ENCODE measurements at regions not wholly inside any gene's neighbourhood (a gene's known extent, or its start where the extent isn't known, plus 50 kb on each side); places are given as distances from the start of the nearest gene placed in this dataset.

DNA sequence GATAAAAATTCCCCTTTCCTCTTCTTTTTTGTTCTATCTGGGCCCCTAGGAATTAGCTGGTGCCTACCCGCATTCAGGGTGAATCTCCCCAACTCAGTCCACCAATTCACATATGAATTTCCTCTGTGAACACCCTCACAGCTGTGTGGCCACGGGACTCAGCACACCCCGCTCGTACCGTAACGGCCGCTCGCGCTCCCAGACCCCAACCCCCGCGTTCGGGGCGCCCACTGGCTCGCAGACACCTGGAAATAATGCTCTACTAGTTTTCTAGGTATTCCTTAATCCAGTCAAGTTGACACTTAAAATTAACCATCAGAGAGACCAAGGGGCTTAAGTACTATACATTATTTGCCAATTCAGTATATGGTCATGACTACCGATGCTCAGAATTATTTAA lies 1702.1 kb upstream of the PCDH20 start:
- Histone ChIP-seq H3K9ac (ENCODE audit: insufficient read length, low read depth) (no peak overlapping the region), H3K36me3 (ENCODE audit: insufficient read depth, insufficient read length, low read length) (no peaks in the 10 kb centered on the region), H3K27me3 (ENCODE audit: insufficient read depth, insufficient read length) (no peaks in the 10 kb centered on the region), H3K4me1 (ENCODE audit: insufficient read depth, insufficient read length) (no peaks in the 10 kb centered on the region), H3K4me3 (ENCODE audit: insufficient read length, low read depth) (no peak overlapping the region), H3K9me3 (ENCODE audit: insufficient read depth, low read length) (no peaks in the 10 kb centered on the region)
- no peak for DNase-seq (ENCODE audit: low read depth, low spot score)
- TF ChIP-seq SUZ12 (IDR thresholded peaks at IDR 0.05; ENCODE audit: extremely low read depth, insufficient read depth, insufficient read length) (no peak), ZNF274 (IDR thresholded peaks at IDR 0.05; ENCODE audit: low read depth, low read length) (no peak), YY1 (IDR thresholded peaks at IDR 0.05; ENCODE audit: insufficient read depth, insufficient read length) (no peak)

GRCh38 chr13:63112799-63113395 lies 1697.2 kb upstream of the PCDH20 start:
- Histone ChIP-seq H3K4me1 (ENCODE audit: insufficient read depth, insufficient read length) (no peaks in the 10 kb centered on the region), H3K9me3 (ENCODE audit: insufficient read depth, low read length) (no peaks in the 10 kb centered on the region), H3K9ac (ENCODE audit: insufficient read length, low read depth) (no peak overlapping the region), H3K27me3 (ENCODE audit: insufficient read depth, insufficient read length) (no peaks in the 10 kb centered on the region), H3K4me3 (ENCODE audit: insufficient read length, low read depth) (no peak overlapping the region), H3K36me3 (ENCODE audit: insufficient read depth, insufficient read length, low read length) (no peaks in the 10 kb centered on the region)
- TF ChIP-seq SUZ12 (IDR thresholded peaks at IDR 0.05; ENCODE audit: extremely low read depth, insufficient read depth, insufficient read length): no peak
- no peak for TF ChIP-seq ZNF274 (IDR thresholded peaks at IDR 0.05; ENCODE audit: low read depth, low read length)
- no peak for DNase-seq (ENCODE audit: low read depth, low spot score)

GRCh38 chr13:63110466-63110865 lies 1694.8 kb upstream of the PCDH20 start:
- Histone ChIP-seq H3K4me1 (ENCODE audit: insufficient read depth, insufficient read length) (no peaks in the 10 kb centered on the region), H3K9ac (ENCODE audit: insufficient read length, low read depth) (no peak overlapping the region), H3K27me3 (ENCODE audit: insufficient read depth, insufficient read length) (no peaks in the 10 kb centered on the region), H3K36me3 (ENCODE audit: insufficient read depth, insufficient read length, low read length) (no peaks in the 10 kb centered on the region), H3K4me3 (ENCODE audit: insufficient read length, low read depth) (no peak overlapping the region), H3K9me3 (ENCODE audit: insufficient read depth, low read length) (no peaks in the 10 kb centered on the region)
- TF ChIP-seq ZNF274 (IDR thresholded peaks at IDR 0.05; ENCODE audit: low read depth, low read length) (no peak), SUZ12 (IDR thresholded peaks at IDR 0.05; ENCODE audit: extremely low read depth, insufficient read depth, insufficient read length) (no peak), YY1 (IDR thresholded peaks at IDR 0.05; ENCODE audit: insufficient read depth, insufficient read length) (no peak)
- no peak for DNase-seq (ENCODE audit: low read depth, low spot score)

GRCh38 chr13:63107179-63107943 lies 1691.7 kb upstream of the PCDH20 start:
- Histone ChIP-seq H3K36me3 (ENCODE audit: insufficient read depth, insufficient read length, low read length) (no peaks in the 10 kb centered on the region), H3K9ac (ENCODE audit: insufficient read length, low read depth) (no peak overlapping the region), H3K4me3 (ENCODE audit: insufficient read length, low read depth) (no peak overlapping the region), H3K4me1 (ENCODE audit: insufficient read depth, insufficient read length) (no peaks in the 10 kb centered on the region), H3K9me3 (ENCODE audit: insufficient read depth, low read length) (no peaks in the 10 kb centered on the region), H3K27me3 (ENCODE audit: insufficient read depth, insufficient read length) (no peaks in the 10 kb centered on the region)
- DNase-seq (ENCODE audit: low read depth, low spot score): no peak
- TF ChIP-seq YY1 (IDR thresholded peaks at IDR 0.05; ENCODE audit: insufficient read depth, insufficient read length) (no peak), ZNF274 (IDR thresholded peaks at IDR 0.05; ENCODE audit: low read depth, low read length) (no peak), SUZ12 (IDR thresholded peaks at IDR 0.05; ENCODE audit: extremely low read depth, insufficient read depth, insufficient read length) (no peak)

DNA sequence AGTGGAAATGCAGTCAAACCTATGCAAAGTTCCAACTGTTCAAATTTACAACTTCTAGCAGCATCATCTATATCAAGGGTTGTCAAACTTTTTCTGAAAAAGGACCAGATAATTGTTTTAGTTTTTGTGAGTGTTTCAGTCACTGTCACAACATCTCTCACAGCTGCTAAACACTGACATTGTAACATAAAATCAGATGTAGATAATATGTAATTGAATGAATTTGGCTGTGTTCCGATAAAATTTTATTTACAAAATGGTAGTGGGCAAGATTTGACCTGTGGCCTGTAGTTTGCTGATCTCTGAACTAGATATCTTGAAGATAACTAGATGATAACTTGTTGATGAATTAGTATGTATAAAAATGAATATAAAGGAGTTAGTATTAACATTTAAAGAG lies 1679.1 kb upstream of the PCDH20 start:
- H3K36me3 ChIP-seq (ENCODE audit: insufficient read depth, insufficient read length, low read length): no peaks in the 10 kb centered on the region
- DNase-seq (ENCODE audit: low read depth, low spot score): no peak
- H3K27me3 ChIP-seq (ENCODE audit: insufficient read depth, insufficient read length): no peaks in the 10 kb centered on the region
- no peak overlapping the region for H3K4me3 ChIP-seq (ENCODE audit: insufficient read length, low read depth)
- no peaks in the 10 kb centered on the region for H3K9me3 ChIP-seq (ENCODE audit: insufficient read depth, low read length)
- TF ChIP-seq ZNF274 (IDR thresholded peaks at IDR 0.05; ENCODE audit: low read depth, low read length): no peak
- no peak for TF ChIP-seq SUZ12 (IDR thresholded peaks at IDR 0.05; ENCODE audit: extremely low read depth, insufficient read depth, insufficient read length)
- no peak for TF ChIP-seq YY1 (IDR thresholded peaks at IDR 0.05; ENCODE audit: insufficient read depth, insufficient read length)
- H3K9ac ChIP-seq (ENCODE audit: insufficient read length, low read depth): no peak overlapping the region
- H3K4me1 ChIP-seq (ENCODE audit: insufficient read depth, insufficient read length): no peaks in the 10 kb centered on the region

- Histone ChIP-seq H3K4me3 (ENCODE audit: insufficient read length, low read depth) (no peak overlapping the region), H3K27me3 (ENCODE audit: insufficient read depth, insufficient read length) (no peaks in the 10 kb centered on the region), H3K4me1 (ENCODE audit: insufficient read depth, insufficient read length) (no peaks in the 10 kb centered on the region), H3K36me3 (ENCODE audit: insufficient read depth, insufficient read length, low read length) (no peaks in the 10 kb centered on the region), H3K9ac (ENCODE audit: insufficient read length, low read depth) (no peak overlapping the region), H3K9me3 (ENCODE audit: insufficient read depth, low read length) (no peaks in the 10 kb centered on the region)
- TF ChIP-seq YY1 (IDR thresholded peaks at IDR 0.05; ENCODE audit: insufficient read depth, insufficient read length) (no peak), SUZ12 (IDR thresholded peaks at IDR 0.05; ENCODE audit: extremely low read depth, insufficient read depth, insufficient read length) (no peak), ZNF274 (IDR thresholded peaks at IDR 0.05; ENCODE audit: low read depth, low read length) (no peak)
- no peak for DNase-seq (ENCODE audit: low read depth, low spot score)
Observed at GRCh38 chr13:63093907-63094469, 1678.3 kb upstream of the PCDH20 start.

DNA sequence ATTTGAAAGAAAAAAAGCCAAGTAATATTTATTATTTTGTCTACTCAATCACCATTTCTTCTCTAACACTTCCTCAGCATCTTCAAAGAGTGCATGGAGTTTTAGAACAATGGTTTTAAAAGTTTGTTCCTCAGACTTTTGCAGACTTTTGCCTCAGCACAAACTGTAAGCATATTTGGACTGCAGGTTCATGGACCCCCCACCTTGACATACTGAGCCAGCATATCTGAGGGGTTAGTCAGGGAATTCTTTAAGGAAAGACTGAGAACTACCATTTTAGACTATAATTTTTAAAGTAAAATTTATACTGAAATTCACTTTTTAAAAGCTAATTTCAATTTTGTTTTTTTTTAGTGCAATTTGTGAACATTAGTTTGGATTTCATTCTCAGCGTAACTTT lies 1676.8 kb upstream of the PCDH20 start:
- TF ChIP-seq ZNF274 (IDR thresholded peaks at IDR 0.05; ENCODE audit: low read depth, low read length) (no peak), SUZ12 (IDR thresholded peaks at IDR 0.05; ENCODE audit: extremely low read depth, insufficient read depth, insufficient read length) (no peak), YY1 (IDR thresholded peaks at IDR 0.05; ENCODE audit: insufficient read depth, insufficient read length) (no peak)
- no peak overlapping the region for H3K9ac ChIP-seq (ENCODE audit: insufficient read length, low read depth)
- no peaks in the 10 kb centered on the region for H3K4me1 ChIP-seq (ENCODE audit: insufficient read depth, insufficient read length)
- no peaks in the 10 kb centered on the region for H3K9me3 ChIP-seq (ENCODE audit: insufficient read depth, low read length)
- DNase-seq (ENCODE audit: low read depth, low spot score): no peak
- H3K36me3 ChIP-seq (ENCODE audit: insufficient read depth, insufficient read length, low read length): no peaks in the 10 kb centered on the region
- H3K27me3 ChIP-seq (ENCODE audit: insufficient read depth, insufficient read length): no peaks in the 10 kb centered on the region
- no peak overlapping the region for H3K4me3 ChIP-seq (ENCODE audit: insufficient read length, low read depth)
